ENCODE measurements at regions not wholly inside any gene's neighbourhood (a gene's known extent, or its start where the extent isn't known, plus 50 kb on each side); places are given as distances from the start of the nearest gene placed in this dataset.

GRCh38 chr20:57059055-57059596, 207.3 kb downstream of the BMP7 start:
- no peak overlapping the region for H3K9ac ChIP-seq (ENCODE audit: low read length)
- no peaks in the 10 kb centered on the region for H3K79me2 ChIP-seq (replicated peaks; ENCODE audit: insufficient read depth, low read length)

GRCh38 chr20:57060407-57061050, 205.9 kb downstream of the BMP7 start:
- no peaks in the 10 kb centered on the region for H3K36me3 ChIP-seq (ENCODE audit: insufficient read depth, low read length)
- H3K9me3 ChIP-seq (ENCODE audit: low read length): no peaks in the 10 kb centered on the region
- no peak overlapping the region for H3K9ac ChIP-seq (ENCODE audit: low read length)
- H3K27ac ChIP-seq (ENCODE audit: low read length): no peak overlapping the region
- no peaks in the 10 kb centered on the region for H4K20me1 ChIP-seq (ENCODE audit: insufficient read depth)
- H2AFZ ChIP-seq (ENCODE audit: low read depth, low read length): no peak overlapping the region
- no peaks in the 10 kb centered on the region for H3K79me2 ChIP-seq (replicated peaks; ENCODE audit: insufficient read depth, low read length)
- peaks cover 12% of the 10 kb centered on the region for H3K27me3 ChIP-seq (ENCODE audit: insufficient read depth, low read depth, low read length)
- no peaks in the 10 kb centered on the region for H3K9me2 ChIP-seq (ENCODE audit: insufficient read depth, low read length)
- no peak overlapping the region for H3K4me3 ChIP-seq (ENCODE audit: low read length)
- TF ChIP-seq EZH2 (IDR thresholded peaks at IDR 0.05; ENCODE audit: borderline replicate concordance, insufficient read depth, low read length, poor library complexity, severe bottlenecking) (no peak), SMC3 (conservative IDR thresholded peaks at IDR 0.05; ENCODE audit: poor library complexity) (no peak), RAD21 (conservative IDR thresholded peaks at IDR 0.05) (no peak), TAF1 (IDR thresholded peaks at IDR 0.05; ENCODE audit: low read depth) (no peak), EP300 (conservative IDR thresholded peaks at IDR 0.05; ENCODE audit: poor library complexity, severe bottlenecking) (no peak), REST (IDR thresholded peaks at IDR 0.05; ENCODE audit: borderline replicate concordance) (no peak)
- no peak overlapping the region for H3K4me2 ChIP-seq (ENCODE audit: low read length)
- no peaks in the 10 kb centered on the region for H3F3A ChIP-seq (ENCODE audit: insufficient read depth, low read length, poor library complexity, severe bottlenecking)

More at GRCh38 chr20:57059055-57059596, 207.3 kb downstream of the BMP7 start:
- no peaks in the 10 kb centered on the region for H3K9me2 ChIP-seq (ENCODE audit: insufficient read depth, low read length)
- no peak overlapping the region for H3K27ac ChIP-seq (ENCODE audit: low read length)
- H3F3A ChIP-seq (ENCODE audit: insufficient read depth, low read length, poor library complexity, severe bottlenecking): no peaks in the 10 kb centered on the region
- peaks cover 12% of the 10 kb centered on the region for H3K27me3 ChIP-seq (ENCODE audit: insufficient read depth, low read depth, low read length)
- no peaks in the 10 kb centered on the region for H4K20me1 ChIP-seq (ENCODE audit: insufficient read depth)
- TF ChIP-seq REST (IDR thresholded peaks at IDR 0.05; ENCODE audit: borderline replicate concordance) (no peak), EP300 (conservative IDR thresholded peaks at IDR 0.05; ENCODE audit: poor library complexity, severe bottlenecking) (no peak), TAF1 (IDR thresholded peaks at IDR 0.05; ENCODE audit: low read depth) (no peak), SMC3 (conservative IDR thresholded peaks at IDR 0.05; ENCODE audit: poor library complexity) (no peak), RAD21 (conservative IDR thresholded peaks at IDR 0.05) (no peak), POLR2AphosphoS5 (IDR thresholded peaks at IDR 0.05) (no peak), MXI1 (conservative IDR thresholded peaks at IDR 0.05; ENCODE audit: poor library complexity, severe bottlenecking) (no peak), CTCF (IDR thresholded peaks at IDR 0.05; ENCODE audit: poor library complexity, severe bottlenecking) (no peak), EZH2 (IDR thresholded peaks at IDR 0.05; ENCODE audit: borderline replicate concordance, insufficient read depth, low read length, poor library complexity, severe bottlenecking) (no peak)
- no peak overlapping the region for H3K4me3 ChIP-seq (ENCODE audit: low read length)
- no peaks in the 10 kb centered on the region for H3K36me3 ChIP-seq (ENCODE audit: insufficient read depth, low read length)
- no peaks in the 10 kb centered on the region for H3K9me3 ChIP-seq (ENCODE audit: low read length)
- H2AFZ ChIP-seq (ENCODE audit: low read depth, low read length): no peak overlapping the region
- no peak overlapping the region for H3K4me2 ChIP-seq (ENCODE audit: low read length)
